NB4 (cell line): ENCODE measurements at regions not wholly inside any gene's neighbourhood (a gene's known extent, or its start where the extent isn't known, plus 50 kb on each side); places are given as distances from the start of the nearest gene placed in this dataset.

Experiments
- DNase-seq: peaks from one replicate; pipeline ENCODE4 v3.0.0; 2010; ENCODE audit warnings: low read depth
- H3K4me3 ChIP-seq: one replicate; pipeline ENCODE4 v1.5.1; 2011; ENCODE audit warnings: mild to moderate bottlenecking, low read depth, low read length, moderate library complexity
- MAX ChIP-seq: IDR thresholded peaks from 2 replicates; pipeline ENCODE4 v1.6.1; 2011; ENCODE audit warnings: low read depth, low read length
- MYC ChIP-seq: IDR thresholded peaks from 2 replicates; pipeline ENCODE4 v1.6.1; 2011; ENCODE audit warnings: low read depth, low read length
- POLR2A ChIP-seq: IDR thresholded peaks from 2 replicates; pipeline ENCODE4 v1.6.1; 2011; ENCODE audit warnings: mild to moderate bottlenecking; ENCODE audit not compliant: insufficient read length; ENCODE audit errors: extremely low read depth
- TF ChIP-seq, protein P1 (sequence below): IDR thresholded peaks from one replicate; pipeline ENCODE4 v1.5.1; 2012; ENCODE audit warnings: low read depth, low read length

DNA sequence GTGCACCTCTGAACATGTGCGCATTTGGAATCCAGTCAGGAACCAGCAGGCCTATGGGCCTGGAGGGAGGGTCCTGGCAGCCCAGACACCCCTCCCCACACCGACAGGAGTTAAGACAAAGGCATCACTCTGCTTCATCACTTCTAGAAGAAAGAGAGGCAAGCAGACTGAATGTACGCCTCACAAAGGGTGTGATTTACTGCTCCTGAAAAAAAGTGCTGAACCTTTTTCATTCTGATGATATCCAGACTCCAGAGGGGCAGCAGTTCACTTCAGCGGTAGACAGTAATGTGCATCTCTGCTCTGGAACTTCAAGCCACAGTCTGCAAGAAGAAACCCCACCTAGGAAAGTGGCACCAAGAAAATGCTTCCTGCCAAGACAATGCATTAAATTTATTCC lies 88.2 kb upstream of the TMEM72 start:
- TF ChIP-seq MAX, result no peak
- TF ChIP-seq POLR2A, result no peak
- TF ChIP-seq, protein P1, sequence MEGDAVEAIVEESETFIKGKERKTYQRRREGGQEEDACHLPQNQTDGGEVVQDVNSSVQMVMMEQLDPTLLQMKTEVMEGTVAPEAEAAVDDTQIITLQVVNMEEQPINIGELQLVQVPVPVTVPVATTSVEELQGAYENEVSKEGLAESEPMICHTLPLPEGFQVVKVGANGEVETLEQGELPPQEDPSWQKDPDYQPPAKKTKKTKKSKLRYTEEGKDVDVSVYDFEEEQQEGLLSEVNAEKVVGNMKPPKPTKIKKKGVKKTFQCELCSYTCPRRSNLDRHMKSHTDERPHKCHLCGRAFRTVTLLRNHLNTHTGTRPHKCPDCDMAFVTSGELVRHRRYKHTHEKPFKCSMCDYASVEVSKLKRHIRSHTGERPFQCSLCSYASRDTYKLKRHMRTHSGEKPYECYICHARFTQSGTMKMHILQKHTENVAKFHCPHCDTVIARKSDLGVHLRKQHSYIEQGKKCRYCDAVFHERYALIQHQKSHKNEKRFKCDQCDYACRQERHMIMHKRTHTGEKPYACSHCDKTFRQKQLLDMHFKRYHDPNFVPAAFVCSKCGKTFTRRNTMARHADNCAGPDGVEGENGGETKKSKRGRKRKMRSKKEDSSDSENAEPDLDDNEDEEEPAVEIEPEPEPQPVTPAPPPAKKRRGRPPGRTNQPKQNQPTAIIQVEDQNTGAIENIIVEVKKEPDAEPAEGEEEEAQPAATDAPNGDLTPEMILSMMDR, result no peak
- TF ChIP-seq MYC, result no peak
- no peak for DNase-seq
- H3K4me3 ChIP-seq, result no peak overlapping the region

- H3K4me3 ChIP-seq, result no peak overlapping the region
- no peak for DNase-seq
- no peak for TF ChIP-seq MYC
- TF ChIP-seq, protein P1, result no peak
- TF ChIP-seq POLR2A, result no peak
- no peak for TF ChIP-seq MAX
Observed at GRCh38 chr10:44824607-44825006, 86.5 kb upstream of the TMEM72 start.

GRCh38 chr10:44827431-44828006 lies 83.6 kb upstream of the TMEM72 start:
- DNase-seq, result peak; percentile 14
- no peak overlapping the region for H3K4me3 ChIP-seq
- no peak for TF ChIP-seq MAX
- TF ChIP-seq, protein P1, result no peak
- no peak for TF ChIP-seq MYC
- no peak for TF ChIP-seq POLR2A

- no peak overlapping the region for H3K4me3 ChIP-seq
- TF ChIP-seq POLR2A, result no peak
- no peak for TF ChIP-seq MAX
- no peak for TF ChIP-seq MYC
- TF ChIP-seq, protein P1, result no peak
- no peak for DNase-seq
Observed at GRCh38 chr10:44828508-44829142, 82.5 kb upstream of the TMEM72 start.

GRCh38 chr10:44829426-44829825 lies 81.7 kb upstream of the TMEM72 start:
- no peak overlapping the region for H3K4me3 ChIP-seq
- no peak for TF ChIP-seq POLR2A
- DNase-seq, result no peak

DNA sequence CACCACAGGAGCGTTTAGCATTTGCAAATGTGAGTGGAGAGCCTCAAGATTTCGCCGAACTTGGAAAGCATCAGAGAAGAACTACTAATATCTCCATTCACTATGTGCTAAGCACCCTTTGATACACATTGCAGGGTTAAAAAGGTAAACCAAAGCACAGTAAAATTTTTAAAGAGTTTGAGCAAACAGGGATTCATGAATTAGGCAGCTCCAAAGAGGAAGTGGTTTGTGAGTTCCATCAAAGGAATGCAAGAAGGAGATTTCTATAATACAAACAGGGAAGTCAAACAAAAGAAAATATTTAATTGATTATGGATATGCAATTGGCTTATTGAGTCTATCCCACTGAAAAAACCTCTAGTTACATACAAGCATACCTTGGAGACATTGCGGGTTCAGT lies 81.1 kb upstream of the TMEM72 start:
- no peak for DNase-seq
- H3K4me3 ChIP-seq, result no peak overlapping the region
- no peak for TF ChIP-seq MYC
- TF ChIP-seq MAX, result no peak
- no peak for TF ChIP-seq POLR2A
- TF ChIP-seq, protein P1, result no peak
